ENCODE measurements at regions not wholly inside any gene's neighbourhood (a gene's known extent, or its start where the extent isn't known, plus 50 kb on each side); places are given as distances from the start of the nearest gene placed in this dataset.

DNA sequence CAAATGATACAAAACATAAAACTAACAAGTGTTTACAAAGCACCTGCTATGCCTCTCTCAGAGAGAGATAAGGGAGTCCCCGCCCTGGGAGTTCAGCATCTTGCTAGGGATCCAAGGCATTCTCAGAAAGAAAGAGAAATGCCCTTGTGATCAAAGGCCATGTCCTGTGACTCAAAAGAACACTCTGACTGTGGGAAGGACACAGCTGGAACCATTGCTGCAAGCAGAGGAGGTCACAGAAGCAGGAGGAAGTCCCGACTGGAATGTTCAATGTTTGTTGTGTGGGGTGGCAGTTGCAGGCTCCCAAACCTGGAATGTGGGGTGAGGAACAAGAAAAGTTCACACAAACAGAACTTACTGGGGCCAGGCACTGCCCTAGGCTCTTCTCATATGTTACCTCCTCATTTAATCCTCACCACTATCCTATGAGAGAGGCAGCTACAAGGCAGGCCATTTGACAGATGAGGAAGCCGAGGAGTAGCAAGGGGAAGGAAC lies 93.0 kb upstream of the GRIK3 start:
- FAIRE-seq, result no peak

DNA sequence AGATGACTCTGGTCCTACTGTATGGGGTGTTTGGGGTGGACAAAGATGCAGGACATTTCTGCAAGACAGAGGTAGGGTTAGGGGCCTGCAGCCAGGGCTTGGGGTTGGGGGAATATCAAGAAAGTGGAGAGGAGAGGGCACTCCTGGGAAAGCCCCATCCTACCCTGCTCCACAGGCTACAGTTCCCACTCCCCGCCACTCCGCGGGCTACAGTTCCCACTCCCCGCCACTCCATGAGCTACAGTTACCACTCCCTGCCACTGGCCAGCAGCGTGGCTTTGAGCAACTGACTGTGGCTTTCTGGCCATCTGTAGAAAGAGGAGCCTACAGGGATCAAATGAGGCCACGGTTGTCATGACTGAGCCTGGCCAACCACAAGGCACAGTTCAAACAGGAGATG lies 93.8 kb upstream of the GRIK3 start:
- no peak for DNase-seq (ENCODE audit: low spot score in 2 of 2)
- FAIRE-seq, result no peak

More for the DNA sequence above, 93.0 kb upstream of the GRIK3 start:
- DNase-seq (ENCODE audit: low spot score in 2 of 2), result no peak

- DNase-seq (ENCODE audit: low spot score in 2 of 2), result no peak
- no peak for FAIRE-seq
Observed at GRCh38 chr1:37130221-37130948, 96.1 kb upstream of the GRIK3 start.

GRCh38 chr1:37131281-37131680 lies 97.0 kb upstream of the GRIK3 start:
- FAIRE-seq (no peak), DNase-seq (ENCODE audit: low spot score in 2 of 2) (no peak)

GRCh38 chr1:37133276-37134145 lies 99.2 kb upstream of the GRIK3 start:
- DNase-seq (ENCODE audit: low spot score in 2 of 2), result no peak
- no peak for FAIRE-seq

DNA sequence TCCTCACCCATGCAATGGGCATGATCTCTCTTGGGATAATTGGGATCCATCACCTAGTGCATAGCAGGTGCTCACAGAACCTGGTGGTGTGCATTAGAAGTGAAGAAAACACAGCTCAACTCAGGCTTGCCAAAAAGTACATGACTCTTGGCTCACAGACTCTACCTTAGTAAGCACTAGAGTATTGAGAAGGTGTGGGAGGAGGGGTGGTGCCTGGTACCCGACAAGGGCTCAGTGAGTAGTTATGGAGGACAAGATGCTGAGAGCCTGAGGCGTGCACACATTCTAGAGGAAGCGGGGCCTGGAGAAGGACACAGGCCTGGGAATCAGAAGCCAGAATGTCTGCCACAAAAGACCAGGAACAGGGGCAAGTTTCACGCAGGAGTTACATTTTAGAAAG lies 100.3 kb upstream of the GRIK3 start:
- DNase-seq (ENCODE audit: low spot score in 2 of 2) (no peak), FAIRE-seq (no peak)

- DNase-seq (ENCODE audit: low spot score in 2 of 2) (no peak), FAIRE-seq (no peak)
Observed at GRCh38 chr1:37135032-37135431, 100.7 kb upstream of the GRIK3 start.

- DNase-seq (ENCODE audit: low spot score in 2 of 2), result no peak
Observed at GRCh38 chr1:37137014-37137413, 102.7 kb upstream of the GRIK3 start.

DNA sequence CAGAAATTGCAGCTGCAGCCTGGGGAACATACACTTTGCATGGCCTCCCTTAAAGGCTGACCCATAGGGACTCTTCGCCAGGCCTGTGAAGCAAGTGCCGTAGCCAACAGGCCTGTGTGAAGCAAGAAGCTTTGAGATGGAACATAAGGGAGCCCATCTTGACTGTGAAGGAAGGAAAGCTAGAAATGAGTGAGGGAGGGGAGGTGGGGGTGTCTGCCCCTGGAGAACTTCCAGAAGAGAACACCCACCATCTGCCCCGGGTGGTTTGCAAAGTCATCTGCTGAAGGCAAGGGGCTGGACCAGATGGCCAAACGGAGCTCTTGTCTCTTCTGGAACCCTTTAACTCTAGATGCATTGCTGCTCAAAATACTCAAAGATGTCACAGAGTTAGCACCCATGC lies 103.3 kb upstream of the GRIK3 start:
- DNase-seq (ENCODE audit: low spot score in 2 of 2), result no peak
- no peak for FAIRE-seq

More at GRCh38 chr1:37137014-37137413, 102.7 kb upstream of the GRIK3 start:
- no peak for FAIRE-seq

GRCh38 chr1:37143800-37144199 lies 109.5 kb upstream of the GRIK3 start:
- DNase-seq (ENCODE audit: low spot score in 2 of 2) (no peak), FAIRE-seq (no peak)

DNA sequence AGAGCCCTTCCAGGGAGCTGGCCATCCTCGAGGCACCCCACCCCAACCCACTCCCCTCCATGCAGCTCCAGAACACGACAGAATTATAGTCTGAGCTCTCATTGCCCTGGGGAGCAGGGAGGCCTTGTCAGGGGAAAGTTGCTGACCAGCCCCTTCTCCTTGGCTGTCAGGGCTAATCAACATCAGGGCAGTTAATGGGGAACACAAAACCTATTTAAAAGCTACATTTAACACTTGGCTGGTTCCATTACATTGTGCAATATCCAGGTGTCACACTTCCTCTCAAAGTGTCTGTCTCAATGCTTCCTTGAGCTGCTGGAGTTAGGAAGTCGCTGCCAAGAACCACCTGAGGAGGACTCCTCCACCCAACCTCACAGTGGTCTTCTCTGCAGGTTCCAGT lies 111.8 kb upstream of the GRIK3 start:
- DNase-seq (ENCODE audit: low spot score in 2 of 2) (no peak), FAIRE-seq (no peak)

DNA sequence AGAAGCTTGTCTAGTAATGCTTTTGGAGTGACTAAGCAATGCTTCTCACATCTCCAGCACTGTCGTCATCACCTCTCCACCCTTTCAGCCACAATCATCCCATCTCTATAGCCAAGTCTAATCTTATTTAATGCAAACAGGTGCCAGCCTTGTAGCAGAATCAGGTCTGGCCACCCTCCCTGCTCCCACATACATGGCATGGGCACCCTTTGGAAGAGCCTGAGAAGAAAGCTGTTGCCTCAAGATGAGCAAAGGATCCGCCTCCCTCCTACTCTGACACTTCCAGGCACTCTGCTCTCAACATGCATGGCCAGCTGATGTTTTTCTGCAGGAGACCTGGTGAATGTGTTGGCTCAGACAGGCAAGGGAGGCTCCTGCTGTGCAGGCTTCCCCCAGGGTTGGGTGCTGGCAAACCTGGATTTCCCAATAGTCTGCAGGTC lies 113.1 kb upstream of the GRIK3 start:
- DNase-seq (ENCODE audit: low spot score in 2 of 2) (no peak), FAIRE-seq (no peak)

- FAIRE-seq (no peak), DNase-seq (ENCODE audit: low spot score in 2 of 2) (no peak)
Observed at GRCh38 chr1:37147906-37148305, 113.6 kb upstream of the GRIK3 start.

DNA sequence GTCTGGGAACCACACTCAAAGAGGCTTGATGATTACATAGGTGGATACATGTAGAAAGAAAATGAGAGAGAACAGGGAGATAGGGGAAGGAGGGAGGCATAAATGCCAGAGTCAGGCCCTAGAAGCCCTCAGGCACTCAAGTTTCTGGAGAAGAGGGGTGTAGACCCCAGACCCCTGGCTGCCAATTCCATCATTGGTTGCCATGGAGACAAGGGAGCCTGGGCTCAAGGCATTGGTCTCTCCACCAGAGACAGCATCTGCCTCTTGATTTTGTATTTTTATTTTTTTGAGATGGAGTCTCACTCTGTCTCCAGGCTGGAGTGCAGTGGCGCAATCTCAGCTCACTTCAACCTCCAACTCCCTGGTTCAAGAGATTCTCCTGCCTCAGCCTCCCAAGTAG lies 114.3 kb upstream of the GRIK3 start:
- DNase-seq (ENCODE audit: low spot score in 2 of 2) (no peak), FAIRE-seq (no peak)

GRCh38 chr1:37149296-37149695 lies 115.0 kb upstream of the GRIK3 start:
- no peak for FAIRE-seq
- DNase-seq (ENCODE audit: low spot score in 2 of 2), result no peak

GRCh38 chr1:37150986-37151385 lies 116.7 kb upstream of the GRIK3 start:
- FAIRE-seq (no peak), DNase-seq (ENCODE audit: low spot score in 2 of 2) (no peak)

DNA sequence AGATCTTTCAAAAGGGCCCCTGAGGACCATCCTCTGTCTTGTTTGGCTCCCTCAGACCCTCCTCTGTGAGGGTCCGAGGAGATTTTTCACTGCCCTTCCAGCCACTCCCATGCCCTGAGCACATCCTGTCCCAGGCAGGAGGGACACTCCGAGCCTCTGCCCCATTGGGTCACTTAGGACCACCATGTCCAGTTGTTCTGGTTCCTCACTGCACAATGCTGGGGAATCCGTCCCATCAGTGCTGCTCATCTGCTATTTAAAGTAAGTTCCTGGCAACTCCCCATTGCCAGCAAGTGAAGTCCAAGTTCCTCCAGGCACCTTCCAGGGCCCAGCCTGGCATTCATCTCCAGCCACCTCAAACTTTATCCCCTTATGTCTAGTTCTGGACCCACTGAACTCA lies 117.5 kb upstream of the GRIK3 start:
- FAIRE-seq, result no peak

DNA sequence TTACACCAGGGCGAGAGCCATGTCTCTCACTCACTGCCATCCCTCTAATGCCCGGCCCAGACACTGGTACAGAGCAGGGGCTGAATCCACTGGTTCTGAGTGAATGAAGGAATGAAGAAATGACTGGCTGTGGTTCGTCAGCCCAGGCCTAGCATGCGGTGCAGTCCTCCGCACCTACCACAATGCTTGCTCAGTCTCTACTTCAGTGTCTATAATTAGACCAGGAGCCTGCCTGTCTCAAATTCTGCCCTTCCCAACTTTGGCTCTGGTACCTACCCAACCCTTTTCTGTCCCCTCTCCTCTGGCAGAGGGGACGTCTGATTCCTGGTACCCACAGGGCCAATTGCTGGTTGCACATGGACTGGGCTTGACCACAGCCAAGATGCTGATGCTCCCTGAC lies 118.2 kb upstream of the GRIK3 start:
- FAIRE-seq, result no peak

More for the DNA sequence above, 117.5 kb upstream of the GRIK3 start:
- DNase-seq (ENCODE audit: low spot score in 2 of 2), result no peak

GRCh38 chr1:37153116-37154100 lies 119.1 kb upstream of the GRIK3 start:
- FAIRE-seq, result no peak

More for the DNA sequence above, 118.2 kb upstream of the GRIK3 start:
- no peak for DNase-seq (ENCODE audit: low spot score in 2 of 2)

DNA sequence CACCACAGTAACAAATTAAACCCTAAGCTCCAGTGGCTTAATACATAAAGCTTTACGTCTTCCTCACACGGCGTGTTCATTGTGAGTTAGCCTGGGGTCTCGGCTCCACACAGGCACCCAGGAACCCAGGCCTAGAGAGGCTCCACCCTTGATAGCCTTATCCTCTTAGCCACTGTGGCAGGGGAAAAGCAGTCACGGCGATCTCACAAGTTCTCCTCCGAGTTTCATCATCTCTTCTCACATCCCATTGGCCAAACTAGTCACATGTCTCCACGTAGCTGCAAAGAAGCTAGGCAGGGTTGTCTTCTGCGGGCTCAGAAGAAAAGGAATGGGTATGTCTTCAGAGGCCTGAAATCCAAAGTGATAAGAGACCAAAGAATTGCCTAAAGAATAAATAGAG lies 122.3 kb upstream of the GRIK3 start:
- FAIRE-seq (no peak), DNase-seq (ENCODE audit: low spot score in 2 of 2) (no peak)

More at GRCh38 chr1:37153116-37154100, 119.1 kb upstream of the GRIK3 start:
- no peak for DNase-seq (ENCODE audit: low spot score in 2 of 2)

Measured in frontal cortex (tissue), 3 donors.